ENCODE measurements at regions not wholly inside any gene's neighbourhood (a gene's known extent, or its start where the extent isn't known, plus 50 kb on each side); places are given as distances from the start of the nearest gene placed in this dataset.

DNA sequence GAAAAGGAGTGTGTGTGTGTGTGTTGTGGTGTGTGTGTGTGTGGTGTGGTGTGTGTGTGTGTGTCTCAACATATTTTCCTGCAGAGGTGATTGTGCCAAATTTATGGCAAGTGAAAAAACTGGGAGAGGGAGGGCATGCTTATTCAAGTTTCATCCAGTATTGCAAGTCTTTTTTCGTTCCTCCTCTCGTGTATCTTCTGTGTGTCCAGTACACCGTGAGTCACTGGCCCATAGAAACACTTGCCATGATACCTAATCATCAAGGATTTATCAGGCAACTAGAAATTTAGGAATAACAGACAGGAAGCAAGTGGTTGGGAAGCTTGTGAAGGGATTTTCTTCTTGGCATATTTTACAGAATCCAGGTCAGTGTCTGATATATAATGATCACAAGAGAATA, 820.5 kb downstream of the GATA3 start:
- Histone ChIP-seq H3K9ac (ENCODE audit: control insufficient read depth, extremely low read depth, insufficient read depth, low read length) (no peak overlapping the region), H3K27me3 (ENCODE audit: control insufficient read depth, extremely low read depth, insufficient read depth, low read length) (no peaks in the 10 kb centered on the region), H3K4me3 (ENCODE audit: control insufficient read depth in 2 of 3, extremely low read depth in 1 of 3, insufficient read depth in 2 of 3, low read depth in 1 of 3, low read length in 3 of 3) (no peak overlapping the region), H3K9me1 (ENCODE audit: control insufficient read depth, extremely low read depth, insufficient read depth, low read length) (no peaks in the 10 kb centered on the region), H4K20me1 (ENCODE audit: control insufficient read depth, extremely low read depth, insufficient read depth, low read length) (no peaks in the 10 kb centered on the region), H3K27ac (ENCODE audit: control insufficient read depth, insufficient read depth, low read length) (no peak overlapping the region), H3K9me3 (ENCODE audit: control insufficient read depth, low read depth, low read length) (no peaks in the 10 kb centered on the region), H3K4me2 (ENCODE audit: control insufficient read depth, extremely low read depth, insufficient read depth, low read depth, low read length) (peak overlapping the region; percentile 38), H3K36me3 (ENCODE audit: control insufficient read depth in 2 of 2, extremely low read depth in 1 of 2, insufficient read depth in 2 of 2, low read length in 2 of 2) (no peaks in the 10 kb centered on the region), H3K4me1 (ENCODE audit: control insufficient read depth, extremely low read depth, insufficient read depth, low read length) (peaks cover 18% of the 10 kb centered on the region), H2AFZ (ENCODE audit: control insufficient read depth, low read length) (no peak overlapping the region), H3K79me2 (ENCODE audit: control insufficient read depth, insufficient read depth, low read length) (no peaks in the 10 kb centered on the region)
- TF ChIP-seq EZH2 (IDR thresholded peaks at IDR 0.05; ENCODE audit: low read length) = no peak
- TF ChIP-seq, protein P1, sequence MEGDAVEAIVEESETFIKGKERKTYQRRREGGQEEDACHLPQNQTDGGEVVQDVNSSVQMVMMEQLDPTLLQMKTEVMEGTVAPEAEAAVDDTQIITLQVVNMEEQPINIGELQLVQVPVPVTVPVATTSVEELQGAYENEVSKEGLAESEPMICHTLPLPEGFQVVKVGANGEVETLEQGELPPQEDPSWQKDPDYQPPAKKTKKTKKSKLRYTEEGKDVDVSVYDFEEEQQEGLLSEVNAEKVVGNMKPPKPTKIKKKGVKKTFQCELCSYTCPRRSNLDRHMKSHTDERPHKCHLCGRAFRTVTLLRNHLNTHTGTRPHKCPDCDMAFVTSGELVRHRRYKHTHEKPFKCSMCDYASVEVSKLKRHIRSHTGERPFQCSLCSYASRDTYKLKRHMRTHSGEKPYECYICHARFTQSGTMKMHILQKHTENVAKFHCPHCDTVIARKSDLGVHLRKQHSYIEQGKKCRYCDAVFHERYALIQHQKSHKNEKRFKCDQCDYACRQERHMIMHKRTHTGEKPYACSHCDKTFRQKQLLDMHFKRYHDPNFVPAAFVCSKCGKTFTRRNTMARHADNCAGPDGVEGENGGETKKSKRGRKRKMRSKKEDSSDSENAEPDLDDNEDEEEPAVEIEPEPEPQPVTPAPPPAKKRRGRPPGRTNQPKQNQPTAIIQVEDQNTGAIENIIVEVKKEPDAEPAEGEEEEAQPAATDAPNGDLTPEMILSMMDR (optimal IDR thresholded peaks at IDR 0.05 in 1 of 3, IDR thresholded peaks at IDR 0.05 in 1 of 3, conservative IDR thresholded peaks at IDR 0.05 in 1 of 3; ENCODE audit: extremely low read depth in 1 of 3, insufficient read depth in 2 of 3, low read length in 3 of 3) = no peak
- peak; percentile 78 for FAIRE-seq
- no peak for DNase-seq (ENCODE audit: low read depth, low spot score)
- dilution Hi-C loops (cut with MboI; ENCODE audit: extremely low pct_ligation_motif_present, low sequenced_read_pairs) = no loop called here

DNA sequence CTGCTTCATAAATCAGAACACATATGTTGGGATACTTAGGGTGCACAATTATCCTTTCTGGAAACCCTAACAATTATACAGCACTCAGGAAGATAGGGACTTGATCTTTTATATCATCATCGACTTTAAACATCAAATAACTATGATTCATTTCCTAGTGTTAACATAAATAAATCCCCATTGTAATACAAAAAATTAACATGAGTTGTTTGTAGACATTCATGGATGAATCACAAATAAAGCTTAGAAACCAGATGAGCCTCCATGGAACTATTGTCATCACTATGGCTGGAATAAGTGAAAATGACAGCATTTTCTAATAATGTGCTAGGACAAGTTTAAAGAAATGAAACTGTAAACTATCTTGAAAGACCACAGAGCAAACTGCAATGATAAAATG, 821.7 kb downstream of the GATA3 start:
- FAIRE-seq = no peak

More for the DNA sequence above, 821.7 kb downstream of the GATA3 start:
- Histone ChIP-seq H3K27me3 (ENCODE audit: control insufficient read depth, extremely low read depth, insufficient read depth, low read length) (no peaks in the 10 kb centered on the region), H3K9me3 (ENCODE audit: control insufficient read depth, low read depth, low read length) (no peaks in the 10 kb centered on the region), H3K9ac (ENCODE audit: control insufficient read depth, extremely low read depth, insufficient read depth, low read length) (no peak overlapping the region), H3K36me3 (ENCODE audit: control insufficient read depth in 2 of 2, extremely low read depth in 1 of 2, insufficient read depth in 2 of 2, low read length in 2 of 2) (no peaks in the 10 kb centered on the region), H3K4me1 (ENCODE audit: control insufficient read depth, extremely low read depth, insufficient read depth, low read length) (peaks cover 18% of the 10 kb centered on the region), H2AFZ (ENCODE audit: control insufficient read depth, low read length) (no peak overlapping the region), H3K4me3 (ENCODE audit: control insufficient read depth in 2 of 3, extremely low read depth in 1 of 3, insufficient read depth in 2 of 3, low read depth in 1 of 3, low read length in 3 of 3) (no peak overlapping the region), H3K4me2 (ENCODE audit: control insufficient read depth, extremely low read depth, insufficient read depth, low read depth, low read length) (no peak overlapping the region), H4K20me1 (ENCODE audit: control insufficient read depth, extremely low read depth, insufficient read depth, low read length) (no peaks in the 10 kb centered on the region), H3K27ac (ENCODE audit: control insufficient read depth, insufficient read depth, low read length) (no peak overlapping the region), H3K79me2 (ENCODE audit: control insufficient read depth, insufficient read depth, low read length) (no peaks in the 10 kb centered on the region), H3K9me1 (ENCODE audit: control insufficient read depth, extremely low read depth, insufficient read depth, low read length) (no peaks in the 10 kb centered on the region)
- DNase-seq (ENCODE audit: low read depth, low spot score) = no peak
- TF ChIP-seq, protein P1 (optimal IDR thresholded peaks at IDR 0.05 in 1 of 3, IDR thresholded peaks at IDR 0.05 in 1 of 3, conservative IDR thresholded peaks at IDR 0.05 in 1 of 3; ENCODE audit: extremely low read depth in 1 of 3, insufficient read depth in 2 of 3, low read length in 3 of 3) = no peak
- TF ChIP-seq EZH2 (IDR thresholded peaks at IDR 0.05; ENCODE audit: low read length) = no peak
- dilution Hi-C loops (cut with MboI; ENCODE audit: extremely low pct_ligation_motif_present, low sequenced_read_pairs) = no loop called here
